ENCODE measurements at regions not wholly inside any gene's neighbourhood (a gene's known extent, or its start where the extent isn't known, plus 50 kb on each side); places are given as distances from the start of the nearest gene placed in this dataset.

GRCh38 chr6:90439586-90439985 is 142.9 kb upstream of the BACH2 start:
- TF ChIP-seq YY1 (IDR thresholded peaks at IDR 0.05; ENCODE audit: insufficient read depth, insufficient read length) (no peak), SUZ12 (IDR thresholded peaks at IDR 0.05; ENCODE audit: extremely low read depth, insufficient read depth, insufficient read length) (no peak), ZNF274 (IDR thresholded peaks at IDR 0.05; ENCODE audit: low read depth, low read length) (no peak)
